K562 (cell line): ENCODE measurements at regions not wholly inside any gene's neighbourhood (a gene's known extent, or its start where the extent isn't known, plus 50 kb on each side); places are given as distances from the start of the nearest gene placed in this dataset.

Experiments
- ATAC-seq: fragments of 200-7000 bp; cut with Tn5 transposase; 3 replicates; pipeline ENCODE4 v1.9.1; 2020; ENCODE audit warnings: moderate library complexity
- BruUV-seq: library from RNA; stranded (reverse); fragments of 400-500 nt; replicated peaks from 2 replicates; lab custom pipeline; 2021; lab: Mats Ljungman, UMichigan
- CTCF ChIA-PET: fragments of 300-600 bp; formaldehyde crosslinking; extraction: SDS; loops from one replicate; lab custom pipeline; 2021; ENCODE audit warnings: low intra/inter-chr PET ratio; lab: Yijun Ruan, JAX
- POLR2A ChIA-PET: fragments of 300-600, 350-650 bp; sonication (Branson Sonifier 250); formaldehyde crosslinking; extraction: SDS; loops from one replicate; lab custom pipeline; 2021; ENCODE audit warnings: antibody characterized with exemption, inconsistent platforms; lab: Yijun Ruan, JAX
- DNase-seq, 4 experiments: peaks; one replicate each; pipeline versions ENCODE4 v3.0.0 to v3.0.0-alpha.2; 2011 to 2018; ENCODE audit warnings: low spot score in 3 of 4, mixed read lengths in 3 of 4; ENCODE audit errors: extremely low read depth in 1 of 4
- FAIRE-seq: peaks from 2 replicates; lab custom pipeline; 2011; peaks lifted over from hg19 to GRCh38; lab: Jason Lieb, UNC
- H2AFZ ChIP-seq: 2 replicates; pipeline ENCODE4 v1.6.0; 2011; ENCODE audit warnings: low read depth, low read length, control low read depth, inconsistent platforms
- H3K27ac ChIP-seq: fragments of 200-600 bp; 3 replicates; pipeline ENCODE4 v1.8.0; 2011; ENCODE audit warnings: low read depth, mild to moderate bottlenecking, control low read depth, inconsistent platforms, low read length, moderate library complexity, mixed read lengths; ENCODE audit errors: extremely low read depth
- H3K27me3 ChIP-seq, 2 experiments: fragments of 300-600 bp in 1 of 2; 2 replicates in 1 of 2; 3 replicates in 1 of 2; pipeline versions ENCODE4 v1.6.0 to v1.8.0; 2011; ENCODE audit warnings: inconsistent platforms in 2 of 2, low read length in 2 of 2, mild to moderate bottlenecking in 1 of 2, mixed read lengths in 1 of 2, moderate library complexity in 1 of 2; ENCODE audit not compliant: control insufficient read depth in 2 of 2, insufficient read depth in 2 of 2
- H3K36me3 ChIP-seq: fragments of 300-600 bp; 3 replicates; pipeline ENCODE4 v1.8.0; 2011; ENCODE audit warnings: mild to moderate bottlenecking, low read length, inconsistent platforms; ENCODE audit not compliant: control insufficient read depth, insufficient read depth
- H3K4me1 ChIP-seq, 2 experiments: fragments of 200-600 bp in 1 of 2; replicated peaks in 1 of 2; 2 replicates in 1 of 2; 3 replicates in 1 of 2; pipeline versions ENCODE4 v1.5.1 to v1.8.0; 2011; ENCODE audit warnings: inconsistent platforms in 2 of 2, low read length in 2 of 2, mild to moderate bottlenecking in 1 of 2, mixed read lengths in 1 of 2, moderate library complexity in 1 of 2; ENCODE audit not compliant: control insufficient read depth in 2 of 2, insufficient read depth in 2 of 2
- H3K4me2 ChIP-seq: 2 replicates; pipeline ENCODE4 v1.6.1; 2011; ENCODE audit warnings: low read length, control low read depth, inconsistent platforms, mixed read lengths; ENCODE audit not compliant: insufficient read depth
- H3K4me3 ChIP-seq: fragments of 200-600 bp; sonication (generic), shearing (Covaris generic); 2 replicates; pipeline ENCODE4 v1.5.1; 2016; ENCODE audit warnings: control low read depth, inconsistent platforms
- H3K79me2 ChIP-seq: fragments of 200-600 bp; 3 replicates; pipeline ENCODE4 v1.8.0; 2011; ENCODE audit warnings: low read length, inconsistent platforms; ENCODE audit not compliant: control insufficient read depth, insufficient read depth
- H3K9ac ChIP-seq, 2 experiments: 2 replicates each; pipeline versions ENCODE4 v1.6.0 to v1.6.1; 2011; ENCODE audit warnings: low read depth in 2 of 2, low read length in 2 of 2, control low read depth in 1 of 2, inconsistent platforms in 1 of 2, mild to moderate bottlenecking in 1 of 2, mixed read lengths in 1 of 2; ENCODE audit not compliant: insufficient read depth in 1 of 2
- H3K9me1 ChIP-seq: one replicate; pipeline ENCODE4 v1.6.0; 2011; ENCODE audit warnings: inconsistent platforms, mild to moderate bottlenecking, low read length, moderate library complexity; ENCODE audit not compliant: control insufficient read depth, insufficient read depth
- H3K9me3 ChIP-seq: replicated peaks from 2 replicates; pipeline ENCODE4 v1.5.1; 2011; ENCODE audit warnings: low read depth, low read length, inconsistent platforms; ENCODE audit not compliant: control insufficient read depth, insufficient read depth
- H4K20me1 ChIP-seq: replicated peaks from 2 replicates; pipeline ENCODE4 v1.6.1; 2011; ENCODE audit warnings: low read length, inconsistent platforms, mixed read lengths; ENCODE audit not compliant: control insufficient read depth, insufficient read depth
- BDP1 ChIP-seq: IDR thresholded peaks from 3 replicates; pipeline ENCODE4 v1.6.1; 2011; ENCODE audit not compliant: insufficient read length, insufficient read depth
- BRD4 ChIP-seq: fragments of 200-600 bp; sonication (generic); IDR thresholded peaks from 2 replicates; pipeline ENCODE4 v1.6.1; 2017; ENCODE audit warnings: inconsistent platforms
- BRF2 ChIP-seq: IDR thresholded peaks from 3 replicates; pipeline ENCODE4 v1.6.1; 2011; ENCODE audit warnings: borderline replicate concordance, mild to moderate bottlenecking; ENCODE audit not compliant: insufficient read length, insufficient read depth
- DACH1 ChIP-seq: fragments of 450-650 bp; IDR thresholded peaks from 2 replicates; pipeline ENCODE4 v1.6.1; 2018; ENCODE audit not compliant: partially characterized antibody
- PBX2 ChIP-seq, 2 experiments: IDR thresholded peaks in 1 of 2; conservative IDR thresholded peaks in 1 of 2; 2 replicates each; pipeline ENCODE4 v1.6.1; 2016; ENCODE audit warnings: low read depth in 2 of 2, mild to moderate bottlenecking in 1 of 2, missing compliant biosample characterization in 1 of 2, missing genetic modification characterization in 1 of 2, moderate library complexity in 1 of 2
- SMARCA5 ChIP-seq: fragments of 450-650 bp; IDR thresholded peaks from 2 replicates; pipeline ENCODE4 v1.6.1; 2016
- SRSF1 ChIP-seq: fragments of 200-400 bp; formaldehyde crosslinking; IDR thresholded peaks from 2 replicates; pipeline ENCODE4 v1.6.1; 2017; ENCODE audit warnings: mild to moderate bottlenecking, low read depth, low read length, moderate library complexity
- WGBS: fragments of 100-300 bp; shearing (Covaris generic); methylation state at CpG from one replicate; pipeline ENCODE4 v1.1.6; 2016; ENCODE audit warnings: low coverage, mixed read lengths; ENCODE audit not compliant: insufficient coverage; ENCODE audit errors: missing lambda C conversion rate; 5-methylcytosine and 5-hydroxymethylcytosine counted together
- in situ Hi-C: fragments of 300-500 bp; cut with MboI; formaldehyde crosslinking; loops from 4 replicates; pipeline ENCODE4 v1.15.0; 2018; ENCODE audit warnings: inconsistent platforms, mixed read lengths
- intact Hi-C: fragments of 100-400 bp; cut with micrococcal nuclease; formaldehyde crosslinking; loops from 2 replicates; pipeline ENCODE4 v1.14.2; 2022
- TF ChIP-seq, protein P1 (sequence below): sonication (generic); formaldehyde crosslinking; IDR thresholded peaks from 2 replicates; pipeline ENCODE4 v1.8.0; 2023; ENCODE audit warnings: mild to moderate bottlenecking, missing genetic modification reagents

DNA sequence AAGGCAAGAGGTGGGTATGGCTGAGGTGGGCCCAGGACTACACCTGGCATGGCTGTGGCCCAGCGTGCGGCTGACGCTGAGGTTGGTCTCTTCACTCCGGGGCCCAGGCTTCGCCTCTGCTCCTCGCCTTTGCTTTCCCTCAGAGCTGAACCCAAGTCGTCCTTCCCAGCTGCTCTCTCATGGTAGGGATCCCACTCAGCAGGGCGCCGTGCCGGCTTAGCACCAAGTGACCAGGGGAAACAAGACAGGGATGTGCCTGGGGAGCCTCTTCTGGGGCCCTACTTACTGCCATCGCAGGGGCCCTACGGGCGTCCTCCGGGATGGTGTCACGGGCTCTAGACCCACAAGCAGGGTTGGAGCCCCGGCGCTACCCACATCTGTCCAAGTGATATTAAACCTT, 138.1 kb upstream of the ALKAL2 start:
- POLR2A ChIA-PET, result no interaction called here
- 9% methylated on average over 14 of the region's 17 CpGs for WGBS
- H4K20me1 ChIP-seq, result no peaks in the 10 kb centered on the region

More for the DNA sequence above, 138.1 kb upstream of the ALKAL2 start:
- Histone ChIP-seq H3K27me3 (peaks cover 0 to 14% of the 10 kb centered on the region in 2 experiments; a peak in 4 of 5 replicates), H3K4me3 (no peak overlapping the region), H3K79me2 (no peaks in the 10 kb centered on the region), H3K9me3 (no peaks in the 10 kb centered on the region), H3K9me1 (no peaks in the 10 kb centered on the region), H3K27ac (no peak overlapping the region), H3K4me2 (no peak overlapping the region), H3K9ac (no peak overlapping the region), H3K36me3 (no peaks in the 10 kb centered on the region), H2AFZ (no peak overlapping the region), H3K4me1 (no peaks in the 10 kb centered on the region)
- TF ChIP-seq BDP1, result no peak
- no peak for TF ChIP-seq BRF2
- no peak for TF ChIP-seq PBX2 (CRISPR knock-in tag; IDR thresholded peaks at IDR 0.05; ENCODE audit: low read depth)
- no peak for TF ChIP-seq PBX2 (tag; conservative IDR thresholded peaks at IDR 0.05; ENCODE audit: low read depth)
- TF ChIP-seq SRSF1, result no peak
- TF ChIP-seq SMARCA5, result no peak
- TF ChIP-seq, protein P1, sequence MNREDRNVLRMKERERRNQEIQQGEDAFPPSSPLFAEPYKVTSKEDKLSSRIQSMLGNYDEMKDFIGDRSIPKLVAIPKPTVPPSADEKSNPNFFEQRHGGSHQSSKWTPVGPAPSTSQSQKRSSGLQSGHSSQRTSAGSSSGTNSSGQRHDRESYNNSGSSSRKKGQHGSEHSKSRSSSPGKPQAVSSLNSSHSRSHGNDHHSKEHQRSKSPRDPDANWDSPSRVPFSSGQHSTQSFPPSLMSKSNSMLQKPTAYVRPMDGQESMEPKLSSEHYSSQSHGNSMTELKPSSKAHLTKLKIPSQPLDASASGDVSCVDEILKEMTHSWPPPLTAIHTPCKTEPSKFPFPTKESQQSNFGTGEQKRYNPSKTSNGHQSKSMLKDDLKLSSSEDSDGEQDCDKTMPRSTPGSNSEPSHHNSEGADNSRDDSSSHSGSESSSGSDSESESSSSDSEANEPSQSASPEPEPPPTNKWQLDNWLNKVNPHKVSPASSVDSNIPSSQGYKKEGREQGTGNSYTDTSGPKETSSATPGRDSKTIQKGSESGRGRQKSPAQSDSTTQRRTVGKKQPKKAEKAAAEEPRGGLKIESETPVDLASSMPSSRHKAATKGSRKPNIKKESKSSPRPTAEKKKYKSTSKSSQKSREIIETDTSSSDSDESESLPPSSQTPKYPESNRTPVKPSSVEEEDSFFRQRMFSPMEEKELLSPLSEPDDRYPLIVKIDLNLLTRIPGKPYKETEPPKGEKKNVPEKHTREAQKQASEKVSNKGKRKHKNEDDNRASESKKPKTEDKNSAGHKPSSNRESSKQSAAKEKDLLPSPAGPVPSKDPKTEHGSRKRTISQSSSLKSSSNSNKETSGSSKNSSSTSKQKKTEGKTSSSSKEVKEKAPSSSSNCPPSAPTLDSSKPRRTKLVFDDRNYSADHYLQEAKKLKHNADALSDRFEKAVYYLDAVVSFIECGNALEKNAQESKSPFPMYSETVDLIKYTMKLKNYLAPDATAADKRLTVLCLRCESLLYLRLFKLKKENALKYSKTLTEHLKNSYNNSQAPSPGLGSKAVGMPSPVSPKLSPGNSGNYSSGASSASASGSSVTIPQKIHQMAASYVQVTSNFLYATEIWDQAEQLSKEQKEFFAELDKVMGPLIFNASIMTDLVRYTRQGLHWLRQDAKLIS (CRISPR knock-in tag), result no peak
- TF ChIP-seq DACH1, result no peak
- TF ChIP-seq BRD4, result no peak
- intact Hi-C loops (no loop called here), in situ Hi-C loops (no loop called here)
- CTCF ChIA-PET, result no interaction called here
- FAIRE-seq (no peak), DNase-seq (no peak), ATAC-seq (no peak)
- no TSS peak for BruUV-seq
